ENCODE measurements at regions not wholly inside any gene's neighbourhood (a gene's known extent, or its start where the extent isn't known, plus 50 kb on each side); places are given as distances from the start of the nearest gene placed in this dataset.

- DNase-seq, result no peak
Measured at GRCh38 chr3:64305731-64306130, 80.5 kb upstream of the PRICKLE2 start.

GRCh38 chr3:64304828-64305410, 79.7 kb upstream of the PRICKLE2 start:
- no peak for DNase-seq

- DNase-seq, result no peak
Measured at GRCh38 chr3:64303881-64304280, 78.6 kb upstream of the PRICKLE2 start.

GRCh38 chr3:64303401-64303800, 78.1 kb upstream of the PRICKLE2 start:
- no peak for DNase-seq

GRCh38 chr3:64301476-64301875, 76.2 kb upstream of the PRICKLE2 start:
- no peak for DNase-seq

GRCh38 chr3:64300790-64301423, 75.6 kb upstream of the PRICKLE2 start:
- DNase-seq, result no peak

GRCh38 chr3:64299206-64299605, 73.9 kb upstream of the PRICKLE2 start:
- DNase-seq, result no peak

GRCh38 chr3:64297563-64297962, 72.3 kb upstream of the PRICKLE2 start:
- no peak for DNase-seq

GRCh38 chr3:64295594-64295993, 70.3 kb upstream of the PRICKLE2 start:
- DNase-seq, result no peak

- no peak for DNase-seq
Measured at GRCh38 chr3:64294771-64295170, 69.5 kb upstream of the PRICKLE2 start.

GRCh38 chr3:64293121-64293520, 67.9 kb upstream of the PRICKLE2 start:
- DNase-seq, result no peak

- no peak for DNase-seq
Measured at GRCh38 chr3:64291956-64292355, 66.7 kb upstream of the PRICKLE2 start.

- no peak for DNase-seq
Measured at GRCh38 chr3:64291345-64291744, 66.1 kb upstream of the PRICKLE2 start.

- no peak for DNase-seq
Measured at GRCh38 chr3:64290864-64291263, 65.6 kb upstream of the PRICKLE2 start.

GRCh38 chr3:64290161-64290560, 64.9 kb upstream of the PRICKLE2 start:
- DNase-seq, result no peak

GRCh38 chr3:64289622-64290021, 64.4 kb upstream of the PRICKLE2 start:
- no peak for DNase-seq

GRCh38 chr3:64278625-64279024, 53.4 kb upstream of the PRICKLE2 start:
- no peak for DNase-seq

- DNase-seq, result no peak
Measured at GRCh38 chr3:64276131-64276530, 50.9 kb upstream of the PRICKLE2 start.

Data from stimulated activated CD4-positive, alpha-beta T cell treated with anti-CD3 and anti-CD28 coated beads, Interleukin-1b, Interleukin-23, amount 100 ng/mL, for 48 hours (primary cell).